NCI-H510A (cell line): ENCODE measurements at regions not wholly inside any gene's neighbourhood (a gene's known extent, or its start where the extent isn't known, plus 50 kb on each side); places are given as distances from the start of the nearest gene placed in this dataset.
"Not testable (repeated sequence)": the region's sequence is repeated elsewhere in the genome, so short reads cannot be mapped to it uniquely, and the experiment has no call there.

Experiments
- DNase-seq: peaks from one replicate; lab custom pipeline; 2025; lab: John Stamatoyannopoulos, UW

GRCh38 chr11:97010997-97011396 is 621.2 kb downstream of the JRKL start:
- DNase-seq: not testable (repeated sequence)

GRCh38 chr11:97015327-97015726 is 625.5 kb downstream of the JRKL start:
- no peak for DNase-seq

- no peak for DNase-seq
Observed at GRCh38 chr11:97019305-97019704, 629.5 kb downstream of the JRKL start.

DNA sequence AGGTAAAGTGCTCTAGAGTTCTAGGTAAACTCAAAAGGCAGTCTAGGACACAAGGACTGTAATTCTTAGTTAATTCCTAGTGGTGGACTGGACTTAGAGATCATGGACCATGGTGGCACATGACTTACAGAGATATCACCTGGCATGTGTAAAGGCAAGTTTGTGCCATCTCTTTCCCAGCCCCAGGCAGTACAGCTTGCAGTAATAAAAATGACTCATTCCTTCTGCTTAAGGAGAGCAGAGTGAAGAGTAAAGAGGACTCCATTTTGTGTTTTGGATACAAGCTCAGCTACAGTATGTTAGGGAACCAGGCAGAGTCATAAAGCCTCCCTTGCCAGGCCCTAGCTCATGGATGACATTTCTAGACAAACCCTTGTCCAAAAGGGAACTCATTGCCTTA is 629.9 kb downstream of the JRKL start:
- DNase-seq: no peak

DNA sequence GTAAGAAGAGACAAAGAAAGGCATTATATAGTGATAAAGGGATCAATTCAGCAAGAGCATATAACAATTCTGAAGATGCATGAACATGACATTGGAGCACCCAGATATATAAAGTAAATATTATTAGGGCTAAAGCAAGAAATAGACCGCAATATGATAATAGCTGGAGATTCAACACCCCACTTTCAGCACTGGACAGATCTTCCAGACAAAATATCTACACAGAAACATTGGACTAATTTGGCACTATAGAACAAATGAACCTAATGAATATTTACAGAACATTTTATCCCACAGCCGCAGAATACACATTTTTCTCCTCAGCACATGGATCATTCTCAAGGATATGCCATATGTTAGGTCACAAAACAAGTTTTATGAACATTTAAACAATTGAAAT is 633.1 kb downstream of the JRKL start:
- no peak for DNase-seq

DNA sequence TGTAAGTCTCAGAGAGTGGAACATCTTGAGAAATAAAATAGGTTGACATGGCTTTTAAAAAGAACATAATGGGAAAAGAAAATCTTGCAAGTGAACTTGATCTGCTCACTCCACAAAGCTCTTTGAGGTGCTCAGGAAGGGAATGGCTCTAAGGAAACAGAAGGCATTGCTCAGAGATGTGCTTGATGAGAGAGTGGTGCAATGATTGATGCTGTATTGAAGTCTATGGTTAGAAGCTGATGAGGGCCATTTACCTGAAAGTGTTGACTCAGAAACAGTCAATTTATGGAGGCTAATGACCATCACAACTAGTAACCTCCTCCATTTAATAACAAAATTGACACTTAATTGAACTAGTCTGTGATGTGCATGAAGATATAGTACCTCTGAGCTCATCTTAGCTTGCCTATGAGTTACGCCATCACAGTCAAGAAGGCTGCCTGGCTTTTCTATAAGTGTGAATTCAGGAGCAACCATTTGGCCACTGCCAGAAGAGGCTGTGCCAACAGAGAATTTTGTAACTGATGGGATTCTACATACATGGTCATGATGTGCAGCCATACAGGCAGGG is 639.1 kb downstream of the JRKL start:
- DNase-seq: no peak

DNA sequence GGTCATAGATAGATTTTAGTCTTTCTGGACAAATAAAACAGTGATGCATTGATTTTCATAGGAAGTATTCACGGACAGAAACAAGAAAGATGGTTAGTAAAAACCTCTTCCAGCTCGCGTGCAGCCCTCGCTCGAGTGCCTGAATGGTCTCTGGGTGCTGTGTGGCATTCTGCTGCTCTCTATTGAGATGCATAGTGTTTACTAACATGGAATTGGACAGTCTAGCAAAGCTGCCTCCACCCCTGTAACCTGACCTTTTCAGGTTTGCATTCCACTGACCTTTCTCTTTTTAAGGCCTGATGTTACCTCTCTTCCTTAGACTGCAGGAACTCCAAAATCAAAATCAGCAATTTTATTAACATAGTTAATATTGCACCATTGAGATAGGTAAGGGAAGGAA is 643.4 kb downstream of the JRKL start:
- no peak for DNase-seq

DNA sequence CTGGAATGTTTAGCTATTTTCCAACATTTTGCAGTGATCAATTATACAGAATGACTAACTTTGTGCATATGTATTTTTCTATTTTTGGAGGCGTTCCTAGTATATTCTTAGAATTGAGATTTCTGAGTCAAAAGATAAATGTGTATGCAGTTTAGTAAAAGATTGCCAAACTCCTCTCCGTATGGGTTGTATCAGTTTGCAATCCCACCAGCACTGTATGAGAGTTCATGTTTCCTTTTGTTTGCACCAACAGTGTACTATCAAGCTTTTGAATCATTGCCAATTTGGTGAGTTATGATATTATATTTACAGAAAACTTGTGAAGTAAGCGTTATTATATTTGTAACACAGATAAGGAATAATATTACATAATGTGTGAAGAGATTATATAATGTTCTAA is 658.7 kb downstream of the JRKL start:
- no peak for DNase-seq

GRCh38 chr11:97060184-97060583 is 670.4 kb downstream of the JRKL start:
- no peak for DNase-seq

- DNase-seq: no peak
Observed at GRCh38 chr11:97069160-97069559, 679.3 kb downstream of the JRKL start.

DNA sequence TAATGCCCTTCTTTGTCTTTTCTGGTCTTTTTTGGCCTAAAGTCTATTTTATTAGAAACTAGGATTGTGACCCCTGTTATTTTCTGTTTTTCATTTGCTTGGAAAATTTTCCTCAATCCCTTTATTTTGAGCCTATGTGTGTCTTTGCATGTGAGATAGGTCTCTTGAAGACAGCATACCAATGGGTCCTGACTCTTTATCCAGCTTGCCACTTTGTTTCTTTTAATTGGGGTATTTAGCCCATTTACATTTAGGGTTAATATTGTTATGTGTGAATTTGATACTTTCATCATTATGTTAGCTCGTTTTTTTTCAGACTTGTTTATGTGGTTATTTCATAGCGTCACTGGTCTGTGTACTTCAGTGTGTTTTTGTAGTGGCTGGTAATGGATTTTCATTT is 682.6 kb downstream of the JRKL start:
- DNase-seq: no peak

DNA sequence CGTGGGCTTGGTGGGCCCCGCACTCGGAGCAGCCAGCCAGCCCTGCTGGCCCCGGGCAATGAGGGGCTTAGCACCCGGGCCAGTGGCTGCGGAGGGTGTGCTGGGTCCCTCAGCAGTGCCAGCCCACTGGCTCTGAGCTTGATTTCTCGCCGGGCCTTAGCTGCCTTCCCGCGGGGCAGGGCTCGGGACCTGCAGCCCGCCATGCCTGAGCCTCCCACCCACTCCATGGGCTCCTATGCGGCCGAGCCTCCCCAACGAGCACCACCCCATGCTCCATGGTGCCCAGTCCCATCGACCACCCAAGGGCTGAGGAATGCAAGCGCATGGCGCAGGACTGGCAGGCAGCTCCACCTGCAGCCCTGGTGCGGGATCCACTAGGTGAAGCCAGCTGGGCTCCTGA is 686.9 kb downstream of the JRKL start:
- not testable (repeated sequence) for DNase-seq

DNA sequence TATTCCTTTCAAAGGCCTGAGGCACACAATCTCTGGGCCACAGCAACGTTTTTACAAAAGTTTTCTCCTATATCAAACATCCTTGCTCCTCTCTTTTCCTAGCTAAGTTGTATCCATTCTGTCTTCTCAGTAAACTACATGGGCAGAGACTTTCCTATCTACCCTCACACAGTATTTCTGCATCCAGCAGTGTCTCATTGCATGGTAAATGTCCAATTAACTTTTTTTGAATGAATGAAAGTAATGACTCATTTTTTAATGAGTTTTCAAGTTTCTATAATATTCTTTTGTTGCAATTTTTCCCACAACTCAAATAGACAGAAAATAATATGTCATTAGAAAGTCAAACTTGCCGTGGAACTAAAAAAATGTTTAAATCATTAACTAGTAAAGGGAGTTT is 688.6 kb downstream of the JRKL start:
- DNase-seq: no peak

DNA sequence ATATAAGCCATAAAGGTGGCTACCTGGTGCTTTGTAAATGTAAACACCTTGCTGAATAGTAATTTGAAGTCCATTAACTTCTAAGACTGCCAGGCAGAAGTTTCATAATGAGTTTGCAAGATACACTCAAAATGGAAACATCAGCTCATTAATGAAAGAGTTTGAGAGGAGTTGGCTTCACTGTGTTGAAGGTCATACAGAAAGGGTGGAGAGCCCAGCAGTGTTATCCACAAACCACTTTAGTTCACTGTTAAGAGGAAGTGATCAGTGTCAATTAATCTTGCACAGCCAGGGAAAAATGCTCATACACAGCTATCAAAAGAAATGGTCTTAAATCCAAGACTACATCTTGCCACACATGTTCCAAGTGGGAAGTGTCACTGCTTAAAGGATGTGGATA is 689.4 kb downstream of the JRKL start:
- no peak for DNase-seq

DNA sequence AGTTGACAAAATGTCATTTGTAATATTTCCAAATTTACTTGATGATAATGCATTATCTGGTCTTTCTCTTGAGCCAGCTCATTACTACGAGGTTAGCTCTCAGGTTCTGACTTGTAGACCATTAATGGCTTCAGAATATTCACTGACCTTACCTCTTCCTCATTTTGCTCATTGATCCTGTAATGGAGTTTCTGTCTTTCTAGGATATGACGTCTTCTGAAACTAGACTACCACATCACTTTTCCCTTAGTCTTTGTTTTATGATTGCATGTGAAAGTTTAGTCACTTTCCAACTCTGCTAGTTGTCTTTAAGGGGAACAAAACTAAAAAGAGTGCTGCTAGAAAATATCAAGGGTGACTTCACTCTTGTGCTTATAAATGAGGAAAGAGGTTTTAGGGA is 697.6 kb downstream of the JRKL start:
- DNase-seq: no peak

- DNase-seq: no peak
Observed at GRCh38 chr11:97092823-97093222, 703.0 kb downstream of the JRKL start.

GRCh38 chr11:97102180-97102579 is 712.4 kb downstream of the JRKL start:
- DNase-seq: not testable (repeated sequence)

DNA sequence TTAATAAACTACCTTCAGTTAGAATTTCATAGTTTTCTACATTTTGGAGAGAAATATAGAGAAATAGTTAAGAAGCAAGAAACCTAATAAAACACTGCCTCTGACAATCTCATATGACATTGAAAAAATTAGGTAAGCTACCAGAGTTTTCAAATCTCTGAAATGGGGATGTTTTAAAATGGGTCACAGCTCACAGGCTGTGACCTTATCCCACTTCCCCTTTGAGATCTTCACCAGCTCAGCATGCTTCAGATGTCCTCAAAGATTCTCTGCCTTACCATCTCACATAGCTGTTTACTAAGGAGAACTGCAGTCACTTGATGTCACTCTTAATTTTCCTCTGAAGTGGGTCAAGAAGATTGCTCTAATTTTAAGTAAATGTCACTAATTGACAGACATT is 717.8 kb downstream of the JRKL start:
- DNase-seq: no peak

- DNase-seq: no peak
Observed at GRCh38 chr11:97109078-97109477, 719.3 kb downstream of the JRKL start.

DNA sequence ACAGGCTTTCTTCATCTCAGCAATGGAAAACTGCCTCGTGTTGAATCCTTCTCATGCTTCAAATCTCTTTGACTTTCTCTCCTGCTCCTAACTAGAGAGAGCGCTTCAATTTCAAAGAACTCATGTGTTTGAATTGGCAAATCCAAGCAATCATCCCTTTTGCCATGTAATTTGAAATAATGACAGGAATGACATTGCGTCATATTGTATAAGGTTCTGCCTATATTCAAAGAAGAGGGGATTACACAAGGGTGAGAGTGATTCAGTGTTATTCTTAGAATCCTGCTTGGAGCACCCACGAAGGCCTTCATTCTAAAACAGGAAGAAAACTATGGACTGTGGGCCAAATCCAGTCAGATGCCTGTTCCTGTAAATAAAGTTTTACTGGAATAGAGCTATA is 720.6 kb downstream of the JRKL start:
- DNase-seq: no peak

- no peak for DNase-seq
Observed at GRCh38 chr11:97111559-97111958, 721.7 kb downstream of the JRKL start.

DNA sequence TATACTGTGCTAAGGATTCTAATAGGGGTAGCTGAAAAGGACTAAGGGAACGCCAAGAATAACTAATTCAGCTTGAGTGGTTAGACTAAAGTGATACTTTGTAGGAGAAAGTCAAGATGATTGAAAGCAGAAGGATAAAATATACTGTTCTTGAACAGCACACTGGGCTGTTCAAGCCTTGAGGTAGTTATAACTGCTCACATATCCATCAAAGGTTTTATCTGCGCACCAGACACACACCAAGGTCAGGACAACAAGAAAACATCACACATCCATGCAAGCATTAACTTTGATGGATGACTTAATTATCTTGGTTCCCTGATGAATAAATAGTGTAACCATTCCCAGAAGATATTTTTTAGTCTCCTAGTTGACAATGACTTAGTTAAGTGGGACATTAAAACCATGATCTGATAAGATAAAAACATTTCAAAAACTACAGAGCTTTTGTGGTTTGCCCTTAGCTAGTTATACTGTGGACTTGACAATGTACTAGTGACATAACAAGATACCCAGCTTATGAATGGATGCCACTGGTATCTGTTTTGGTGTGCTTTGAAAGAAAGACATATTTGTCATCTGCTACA is 728.9 kb downstream of the JRKL start:
- no peak for DNase-seq

GRCh38 chr11:97123237-97123636 is 733.4 kb downstream of the JRKL start:
- DNase-seq: no peak

DNA sequence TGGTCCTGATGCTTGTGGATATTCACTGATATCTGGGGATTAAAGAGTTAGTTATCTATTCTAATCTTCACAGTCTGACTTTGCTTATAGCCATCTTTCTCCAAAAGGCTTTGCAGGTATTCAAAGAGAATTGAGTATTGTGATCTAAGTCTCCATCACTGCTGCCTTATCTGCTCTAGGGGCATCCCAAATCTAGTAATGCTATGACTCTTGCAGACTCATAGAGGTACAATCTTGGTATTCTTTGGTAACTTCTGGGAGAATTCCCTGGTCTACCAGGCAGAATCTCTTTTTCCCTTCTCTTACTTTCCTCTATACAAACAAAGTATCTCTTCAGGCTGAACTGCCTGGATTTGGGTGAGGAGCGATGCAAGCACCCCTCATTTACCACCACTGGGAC is 746.3 kb downstream of the JRKL start:
- no peak for DNase-seq
